ENCODE measurements at regions not wholly inside any gene's neighbourhood (a gene's known extent, or its start where the extent isn't known, plus 50 kb on each side); places are given as distances from the start of the nearest gene placed in this dataset.
A peak's percentile ranks its signal among the peaks of the same experiment; 100 is the strongest.

GRCh38 chr16:65659758-65660157 is 537.9 kb upstream of the CDH11 start:
- H3K4me3 ChIP-seq (ENCODE audit: low read depth, low read length) = no peak overlapping the region
- no peak for TF ChIP-seq CTCF (IDR thresholded peaks at IDR 0.05; ENCODE audit: low read depth, low read length)
- in situ Hi-C loops (cut with HindIII; ENCODE audit: low sequenced_read_pairs) = no loop called here
- no peak for DNase-seq (ENCODE audit: low read depth, low spot score)

- DNase-seq (ENCODE audit: low read depth, low spot score) = peak; percentile 60
- no peak overlapping the region for H3K4me3 ChIP-seq (ENCODE audit: low read depth, low read length)
- in situ Hi-C loops (cut with HindIII; ENCODE audit: low sequenced_read_pairs) = no loop called here
- no peak for TF ChIP-seq CTCF (IDR thresholded peaks at IDR 0.05; ENCODE audit: low read depth, low read length)
Observed at GRCh38 chr16:65658787-65659220, 536.9 kb upstream of the CDH11 start.

GRCh38 chr16:65658349-65658748 is 536.5 kb upstream of the CDH11 start:
- H3K4me3 ChIP-seq (ENCODE audit: low read depth, low read length) = no peak overlapping the region
- in situ Hi-C loops (cut with HindIII; ENCODE audit: low sequenced_read_pairs) = no loop called here
- no peak for TF ChIP-seq CTCF (IDR thresholded peaks at IDR 0.05; ENCODE audit: low read depth, low read length)
- DNase-seq (ENCODE audit: low read depth, low spot score) = peak; percentile 84

GRCh38 chr16:65657556-65657955 is 535.7 kb upstream of the CDH11 start:
- in situ Hi-C loops (cut with HindIII; ENCODE audit: low sequenced_read_pairs) = no loop called here
- DNase-seq (ENCODE audit: low read depth, low spot score) = no peak
- no peak for TF ChIP-seq CTCF (IDR thresholded peaks at IDR 0.05; ENCODE audit: low read depth, low read length)
- no peak overlapping the region for H3K4me3 ChIP-seq (ENCODE audit: low read depth, low read length)

GRCh38 chr16:65657071-65657494 is 535.2 kb upstream of the CDH11 start:
- in situ Hi-C loops (cut with HindIII; ENCODE audit: low sequenced_read_pairs) = no loop called here
- TF ChIP-seq CTCF (IDR thresholded peaks at IDR 0.05; ENCODE audit: low read depth, low read length) = no peak
- DNase-seq (ENCODE audit: low read depth, low spot score) = no peak
- no peak overlapping the region for H3K4me3 ChIP-seq (ENCODE audit: low read depth, low read length)

GRCh38 chr16:65655802-65656201 is 533.9 kb upstream of the CDH11 start:
- TF ChIP-seq CTCF (IDR thresholded peaks at IDR 0.05; ENCODE audit: low read depth, low read length) = no peak
- peak; percentile 38 for DNase-seq (ENCODE audit: low read depth, low spot score)
- H3K4me3 ChIP-seq (ENCODE audit: low read depth, low read length) = no peak overlapping the region
- in situ Hi-C loops (cut with HindIII; ENCODE audit: low sequenced_read_pairs) = no loop called here

- in situ Hi-C loops (cut with HindIII; ENCODE audit: low sequenced_read_pairs) = no loop called here
- no peak overlapping the region for H3K4me3 ChIP-seq (ENCODE audit: low read depth, low read length)
- TF ChIP-seq CTCF (IDR thresholded peaks at IDR 0.05; ENCODE audit: low read depth, low read length) = no peak
- DNase-seq (ENCODE audit: low read depth, low spot score) = no peak
Observed at GRCh38 chr16:65648101-65648500, 526.2 kb upstream of the CDH11 start.
